Activated CD8-positive, alpha-beta memory T cell treated with anti-CD3 and anti-CD28 coated beads, Interleukin-2, amount 50 U/mL, for 48 hours (primary cell): ENCODE measurements at regions not wholly inside any gene's neighbourhood (a gene's known extent, or its start where the extent isn't known, plus 50 kb on each side); places are given as distances from the start of the nearest gene placed in this dataset.

Experiments used
- DNase-seq: peaks from one replicate; pipeline ENCODE4 v3.0.0-alpha.2; 2020

DNA sequence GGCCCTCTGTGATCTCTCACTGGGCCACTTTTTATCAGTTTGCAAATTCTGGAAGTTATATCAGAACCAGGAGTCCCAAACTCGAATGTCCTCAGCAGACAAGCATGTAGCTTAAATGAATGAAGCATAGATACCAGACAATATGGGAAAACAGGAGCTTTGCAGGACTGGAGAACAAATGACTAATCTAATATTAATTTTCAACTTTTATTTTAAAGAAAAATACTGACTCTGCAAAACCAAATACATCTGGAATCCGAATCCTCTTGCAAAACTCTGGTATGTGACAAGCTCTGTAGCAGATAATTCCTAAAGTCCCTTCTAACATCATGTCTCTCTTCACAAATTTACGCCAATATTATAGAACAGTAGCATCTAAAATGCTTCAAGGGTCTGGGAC is 427.4 kb downstream of the TTLL7 start:
- DNase-seq, result no peak

DNA sequence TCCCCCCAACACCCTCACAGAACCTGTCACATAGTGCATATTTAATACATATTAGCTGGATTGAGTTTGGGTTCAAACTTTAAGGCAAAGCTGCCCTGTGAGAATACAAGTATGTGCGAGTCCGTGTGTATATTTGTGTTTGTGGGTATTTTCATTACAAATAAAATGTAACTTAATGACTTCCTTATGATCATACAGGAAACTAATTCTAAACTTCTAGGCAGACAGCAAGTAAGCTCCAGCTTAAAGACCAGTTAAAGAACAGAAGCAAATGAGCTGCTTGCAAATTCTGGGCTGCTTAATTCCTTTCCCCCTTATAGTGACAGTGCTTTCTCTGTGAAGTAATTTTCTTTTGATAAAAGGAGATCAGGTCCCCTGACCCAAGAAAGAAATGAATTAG is 437.6 kb downstream of the TTLL7 start:
- no peak for DNase-seq

DNA sequence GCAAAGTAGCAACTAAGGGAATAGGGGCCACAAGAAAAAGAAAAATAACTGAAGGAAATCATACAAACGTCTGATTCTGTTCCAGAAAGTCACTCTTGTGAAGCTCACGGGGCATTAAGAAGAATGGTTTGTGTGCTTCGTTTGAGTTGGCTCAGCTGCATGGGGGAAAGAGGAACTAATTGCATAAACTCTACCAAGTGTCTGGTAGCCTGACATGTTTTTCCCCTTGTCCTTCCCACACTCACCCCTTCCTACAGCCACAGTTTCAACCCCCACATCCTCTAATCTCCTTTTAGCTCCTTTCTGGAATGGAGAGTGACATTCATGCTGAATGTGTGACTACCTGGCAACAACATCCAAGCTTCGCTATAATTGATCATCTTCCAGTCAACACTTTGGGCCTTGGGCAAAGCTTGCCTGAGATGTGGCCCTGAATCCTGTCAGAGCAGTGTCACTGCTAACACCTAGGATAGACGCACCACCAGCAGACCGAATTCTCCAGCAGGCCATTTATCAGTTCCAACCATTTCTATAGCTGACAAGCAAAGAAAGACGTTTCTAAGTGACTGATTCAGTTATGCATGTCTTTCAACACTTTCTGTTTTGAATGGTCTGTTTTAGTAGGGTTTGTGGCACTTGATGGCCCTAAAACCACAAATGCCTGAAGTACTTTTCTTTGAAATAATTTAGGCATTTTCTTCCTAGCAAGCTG is 439.6 kb downstream of the TTLL7 start:
- DNase-seq, result no peak

DNA sequence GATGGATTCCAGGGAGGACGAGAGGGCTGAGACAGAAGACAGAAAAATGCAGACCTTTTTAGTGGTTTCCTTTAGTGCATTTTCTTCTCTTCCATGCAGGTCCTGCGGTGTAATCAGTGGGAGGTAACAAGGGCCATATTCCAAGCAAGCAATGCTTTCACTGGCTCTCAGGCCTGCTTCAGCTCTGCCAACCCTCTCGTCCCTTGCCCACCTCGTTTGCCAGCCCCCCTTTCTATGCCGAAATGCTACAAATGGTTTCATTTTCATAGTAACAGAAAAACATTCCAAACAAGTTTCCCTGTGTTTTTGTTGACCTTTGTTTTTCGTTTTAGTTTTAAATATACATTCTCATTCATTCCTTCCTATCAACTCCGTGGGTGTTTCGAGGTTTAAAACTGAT is 443.1 kb downstream of the TTLL7 start:
- DNase-seq, result no peak

DNA sequence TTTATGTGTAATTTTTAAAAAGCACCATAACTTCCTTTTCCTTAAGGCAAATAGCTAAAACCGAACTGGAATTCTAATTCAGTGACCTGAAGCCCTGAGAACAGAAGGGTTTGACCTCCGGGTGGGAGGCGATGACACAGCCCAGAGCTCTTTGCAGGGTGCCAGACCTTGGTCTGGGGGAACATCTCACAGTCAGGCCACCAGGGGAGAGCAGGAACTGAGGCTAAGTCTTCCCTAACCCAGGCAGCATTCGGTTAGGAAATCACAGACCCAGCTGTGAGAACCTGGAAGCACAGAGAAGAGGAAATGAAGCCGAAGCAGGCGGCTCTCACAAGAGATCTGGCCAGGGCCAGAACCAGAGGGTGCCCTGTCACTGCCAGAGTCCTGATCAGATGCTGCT is 444.8 kb downstream of the TTLL7 start:
- DNase-seq, result no peak

DNA sequence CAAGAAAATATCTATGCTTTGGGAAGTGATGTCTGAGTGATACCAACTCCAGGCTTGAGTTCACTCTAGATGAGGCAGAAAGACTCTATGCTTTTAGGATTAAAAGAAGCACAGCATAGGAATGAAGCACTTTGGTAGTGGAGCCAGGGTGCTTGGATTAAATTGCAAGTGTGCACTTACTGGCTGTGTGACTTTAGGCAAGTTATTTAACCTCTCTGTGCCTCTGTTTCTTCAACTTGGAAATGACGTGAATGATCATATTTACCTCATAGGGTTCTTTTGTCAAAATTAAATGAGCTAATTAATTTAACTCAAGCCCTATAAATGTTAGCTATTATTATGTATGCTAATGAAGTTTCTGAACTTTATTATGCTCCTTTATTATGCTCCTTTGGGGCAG is 446.1 kb downstream of the TTLL7 start:
- DNase-seq, result no peak

DNA sequence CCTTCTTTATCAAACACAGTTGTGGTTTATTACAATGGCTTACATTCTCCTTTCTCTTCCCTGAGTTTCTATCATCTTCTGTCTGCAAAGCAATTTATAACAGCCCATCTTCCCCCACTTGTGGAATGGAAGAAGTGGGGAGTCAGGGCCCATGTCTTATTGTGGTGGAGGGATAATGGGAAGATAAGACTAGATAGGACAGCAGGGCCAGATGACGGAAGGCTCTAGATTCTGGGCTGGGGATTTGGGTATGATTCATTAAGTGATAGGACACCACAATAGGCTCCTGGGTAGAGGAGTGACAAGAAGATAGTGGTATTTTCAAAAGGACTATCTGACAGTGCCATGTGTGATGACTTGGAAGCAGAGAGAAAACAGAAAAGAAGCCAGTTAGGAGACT is 450.6 kb downstream of the TTLL7 start:
- DNase-seq, result no peak

DNA sequence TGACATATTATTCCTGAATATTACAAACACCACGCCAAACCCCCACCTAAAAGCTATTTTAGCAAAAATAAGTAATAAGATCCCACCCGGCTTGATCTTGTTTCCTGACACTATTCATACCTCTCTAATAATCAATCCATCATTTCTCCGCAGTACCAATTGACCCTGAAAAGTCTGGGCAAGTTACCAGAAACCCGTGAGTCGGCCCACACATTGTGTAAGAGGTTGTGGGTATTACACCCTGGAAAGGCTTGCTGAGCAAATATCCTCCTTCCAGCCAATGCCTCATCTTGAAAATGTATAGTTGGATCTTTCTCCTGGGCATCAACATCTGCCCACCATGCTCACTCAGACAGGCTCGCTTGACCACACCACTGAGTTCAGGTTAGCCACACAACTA is 451.0 kb downstream of the TTLL7 start:
- no peak for DNase-seq

DNA sequence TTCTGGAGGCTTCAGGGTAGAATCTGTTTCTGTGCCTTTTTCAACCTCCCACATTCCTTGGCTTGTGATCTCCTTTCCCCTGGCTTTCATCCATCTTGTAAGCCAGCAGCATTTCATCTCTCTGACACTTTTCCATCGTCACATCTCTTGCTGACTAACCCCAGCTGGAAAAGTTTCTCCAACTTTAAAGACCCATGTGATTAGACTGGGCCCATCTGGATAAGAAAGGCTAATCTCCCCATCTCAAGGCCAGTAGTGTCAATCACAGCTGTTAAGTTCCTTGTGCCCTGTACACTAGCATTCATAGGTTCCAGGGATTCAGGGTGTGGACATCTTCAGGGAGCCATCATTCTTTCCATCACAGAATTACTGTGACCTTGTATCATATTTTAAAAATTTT is 452.1 kb downstream of the TTLL7 start:
- DNase-seq, result no peak

DNA sequence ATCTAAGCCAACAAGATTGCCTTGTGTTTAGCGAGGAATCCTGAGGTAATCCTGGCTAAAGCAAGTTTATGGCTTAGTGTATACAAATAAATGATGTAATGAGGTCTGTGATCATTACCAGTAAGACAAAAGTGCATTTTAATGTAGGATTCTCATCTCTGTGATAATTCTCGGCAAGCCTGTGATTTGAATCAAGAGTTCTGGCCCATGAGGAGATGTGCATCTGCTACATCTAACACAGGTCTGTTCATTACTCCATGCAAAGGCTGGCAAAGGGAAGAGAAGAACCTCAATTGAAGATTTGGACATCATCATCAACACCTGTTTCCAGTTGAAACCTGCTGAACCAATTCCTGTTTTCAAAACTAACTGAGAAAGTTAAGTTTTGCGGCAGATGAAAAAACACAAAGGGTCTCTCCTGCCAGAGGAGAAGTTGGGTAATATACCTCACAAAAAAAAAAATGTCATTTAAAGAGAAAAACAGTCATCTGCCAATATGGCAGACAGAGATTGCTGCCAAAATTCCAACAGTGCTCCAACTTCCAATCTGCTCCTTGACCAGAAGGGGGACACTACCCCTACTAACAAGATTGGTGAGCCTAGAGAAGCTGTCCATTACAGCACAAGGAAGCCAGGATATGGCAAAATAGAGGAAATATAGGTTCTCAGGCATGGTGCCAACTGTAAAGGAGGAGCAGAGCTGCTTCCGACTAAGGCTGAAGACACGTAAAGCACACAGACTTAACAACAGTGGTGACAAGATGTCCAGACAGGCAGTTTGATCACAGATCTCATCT is 453.7 kb downstream of the TTLL7 start:
- no peak for DNase-seq

DNA sequence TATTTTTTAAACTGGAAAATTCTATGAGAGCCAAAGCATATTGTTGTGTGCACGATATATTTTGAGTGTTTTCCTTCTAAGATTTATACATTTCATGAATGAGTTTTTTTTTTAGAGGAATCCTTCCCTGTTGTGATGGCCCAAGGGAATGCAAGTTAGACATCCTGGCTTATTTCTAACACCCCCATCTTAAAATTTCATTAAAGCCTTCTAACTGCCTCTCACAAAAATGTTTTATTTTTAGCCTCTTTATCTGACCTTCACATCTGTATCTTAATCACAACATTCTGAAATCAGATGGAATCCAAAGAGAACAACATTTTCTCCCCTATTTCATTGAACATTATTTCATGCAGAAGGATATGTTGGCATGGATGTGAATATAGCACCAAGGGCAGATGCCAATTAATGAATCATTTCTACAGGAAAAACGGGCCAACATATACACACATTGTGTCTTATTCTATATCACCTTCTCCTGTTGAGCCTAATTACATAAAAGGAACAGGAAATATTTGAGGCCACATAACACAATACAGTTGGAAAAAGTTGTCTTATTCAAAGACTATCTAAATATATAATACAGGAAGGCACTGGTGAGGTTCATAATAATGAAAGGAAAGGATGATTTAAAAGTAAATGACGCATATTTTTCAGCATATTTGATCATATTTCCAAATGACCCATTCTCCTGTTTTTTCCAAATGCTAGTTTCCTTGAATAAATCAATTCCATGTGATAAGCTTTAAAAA is 455.5 kb downstream of the TTLL7 start:
- DNase-seq, result no peak

DNA sequence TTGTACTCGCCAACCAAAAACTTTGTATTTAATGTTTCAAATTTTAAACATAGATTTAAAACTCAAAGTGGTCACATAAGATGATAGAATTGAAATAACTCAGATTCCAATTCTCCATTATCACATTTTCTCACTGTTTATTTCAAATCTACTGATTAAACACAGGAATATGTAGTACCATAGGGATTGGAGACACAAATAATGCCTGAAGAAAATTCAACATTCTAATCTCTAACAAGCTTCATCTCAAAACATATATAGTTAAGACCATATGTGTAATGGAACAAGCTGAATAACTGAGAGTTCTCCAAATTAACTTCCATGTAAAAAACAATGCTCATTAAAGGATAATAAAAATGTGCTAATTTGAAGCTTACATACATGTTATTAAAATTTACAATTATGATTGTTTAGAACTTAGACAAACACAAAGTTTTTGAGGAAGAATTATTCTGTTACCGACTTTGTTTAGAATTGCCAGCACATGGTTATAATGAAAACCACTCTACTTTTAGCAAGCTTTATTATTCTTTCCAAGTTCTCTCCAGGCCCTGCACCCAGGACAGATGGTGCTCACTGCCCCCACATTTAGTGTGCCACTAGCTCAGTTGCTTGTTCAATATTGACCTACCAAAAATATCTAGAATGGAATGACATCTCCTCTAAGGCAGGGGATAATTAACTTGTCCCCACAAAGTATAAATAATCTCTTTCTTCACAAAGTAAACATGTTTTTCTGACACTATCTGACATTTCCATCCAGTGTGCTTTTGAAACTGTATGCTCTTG is 467.2 kb downstream of the TTLL7 start:
- no peak for DNase-seq

DNA sequence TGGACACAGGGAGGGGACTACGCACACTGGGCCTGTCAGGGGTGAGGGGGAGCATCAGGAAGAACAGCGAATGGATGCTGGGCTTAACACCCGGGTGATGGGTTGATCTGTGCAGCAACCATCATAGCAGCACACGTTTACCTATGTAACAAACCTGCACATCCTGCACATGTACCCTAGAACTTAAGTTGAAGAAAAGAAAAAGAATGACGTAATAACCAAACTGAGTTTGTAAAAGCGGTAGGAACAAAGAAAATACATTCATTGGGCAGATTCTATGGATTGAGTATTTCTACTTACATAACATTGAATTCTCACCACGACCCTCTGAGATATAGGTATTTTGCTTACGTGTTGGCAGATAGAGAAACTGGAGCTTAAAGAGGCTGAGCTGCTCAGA is 468.4 kb downstream of the TTLL7 start:
- DNase-seq, result no peak

DNA sequence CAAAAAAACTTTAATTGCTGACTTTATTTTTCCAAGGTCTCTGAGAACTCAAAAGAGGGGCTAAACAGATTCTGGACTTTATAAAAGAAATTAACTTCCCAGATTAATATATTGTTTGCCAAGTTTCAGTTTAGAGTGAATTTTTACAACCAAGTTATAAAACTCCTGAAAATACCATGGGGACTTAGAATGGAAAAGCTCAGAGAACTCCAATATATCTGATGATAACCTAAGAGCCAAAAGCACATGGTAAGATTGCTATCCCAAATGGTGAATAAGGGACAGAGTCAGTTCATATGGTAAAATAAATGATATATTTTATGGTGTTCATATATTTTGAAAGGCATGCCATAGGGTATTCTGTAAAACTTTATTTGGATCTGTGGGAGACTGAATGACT is 470.9 kb downstream of the TTLL7 start:
- DNase-seq, result no peak

DNA sequence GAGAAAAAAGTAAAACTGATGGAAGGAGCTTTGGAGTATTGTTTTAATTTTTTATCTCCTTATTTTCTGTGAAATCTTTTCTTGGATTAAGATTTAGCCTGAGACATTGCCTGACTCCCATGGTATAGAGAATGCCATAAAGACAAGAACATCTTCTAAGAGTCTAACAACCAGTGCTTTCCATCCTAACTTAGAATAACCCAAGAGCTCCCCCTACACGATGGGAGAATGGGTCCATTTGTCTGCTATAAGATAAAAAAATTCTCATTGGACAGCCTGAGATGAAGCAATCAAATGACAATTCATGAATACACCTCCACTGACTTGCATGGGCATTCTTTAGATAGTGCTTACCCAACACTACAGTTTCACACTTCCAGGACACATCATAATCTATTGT is 478.1 kb downstream of the TTLL7 start:
- no peak for DNase-seq

DNA sequence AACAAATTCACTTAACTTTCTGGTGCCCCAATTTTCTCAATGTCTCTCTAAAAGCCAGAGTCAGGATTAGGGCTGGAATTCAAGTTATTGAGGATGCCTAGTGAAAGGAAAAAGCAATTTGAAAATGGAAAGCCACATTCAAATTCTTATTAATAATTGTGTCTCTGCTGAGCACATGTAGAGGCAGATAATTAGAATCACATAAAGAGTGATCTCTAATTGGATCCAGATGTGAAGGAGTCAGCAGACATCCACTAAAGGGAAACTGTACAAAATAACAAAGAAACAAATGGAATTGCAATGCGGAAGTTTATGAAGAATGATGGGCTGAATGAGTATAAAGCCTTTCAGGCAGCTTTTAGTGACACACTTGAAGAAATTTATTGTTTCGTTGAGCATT is 482.6 kb downstream of the TTLL7 start:
- DNase-seq, result no peak

DNA sequence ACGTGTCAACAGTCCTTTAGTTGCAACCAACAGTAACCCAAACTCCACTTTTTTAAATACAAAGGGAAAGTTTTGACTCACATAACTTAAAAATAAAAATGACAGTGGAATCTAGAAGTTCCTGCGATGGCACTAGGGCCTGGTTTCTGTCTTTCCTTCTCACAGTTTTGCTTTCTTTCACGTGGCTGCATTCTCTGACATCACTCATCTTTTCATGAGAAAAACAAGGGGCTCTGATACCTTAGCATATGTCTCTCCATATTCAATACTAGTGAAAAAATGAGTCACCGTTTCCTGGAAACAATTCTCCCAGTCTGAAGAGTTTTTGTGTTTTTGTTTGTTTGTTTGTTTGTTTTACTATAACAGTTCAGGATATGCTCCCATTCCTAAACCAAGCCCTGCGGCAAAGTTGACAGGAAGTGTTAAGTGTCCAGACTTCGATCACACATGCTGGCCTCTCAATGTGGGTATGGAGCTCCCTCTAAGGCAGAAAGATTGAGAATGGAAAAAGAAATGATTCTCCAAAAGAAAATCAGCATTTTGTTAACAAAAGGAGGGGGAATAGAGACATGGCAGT is 483.3 kb downstream of the TTLL7 start:
- no peak for DNase-seq

DNA sequence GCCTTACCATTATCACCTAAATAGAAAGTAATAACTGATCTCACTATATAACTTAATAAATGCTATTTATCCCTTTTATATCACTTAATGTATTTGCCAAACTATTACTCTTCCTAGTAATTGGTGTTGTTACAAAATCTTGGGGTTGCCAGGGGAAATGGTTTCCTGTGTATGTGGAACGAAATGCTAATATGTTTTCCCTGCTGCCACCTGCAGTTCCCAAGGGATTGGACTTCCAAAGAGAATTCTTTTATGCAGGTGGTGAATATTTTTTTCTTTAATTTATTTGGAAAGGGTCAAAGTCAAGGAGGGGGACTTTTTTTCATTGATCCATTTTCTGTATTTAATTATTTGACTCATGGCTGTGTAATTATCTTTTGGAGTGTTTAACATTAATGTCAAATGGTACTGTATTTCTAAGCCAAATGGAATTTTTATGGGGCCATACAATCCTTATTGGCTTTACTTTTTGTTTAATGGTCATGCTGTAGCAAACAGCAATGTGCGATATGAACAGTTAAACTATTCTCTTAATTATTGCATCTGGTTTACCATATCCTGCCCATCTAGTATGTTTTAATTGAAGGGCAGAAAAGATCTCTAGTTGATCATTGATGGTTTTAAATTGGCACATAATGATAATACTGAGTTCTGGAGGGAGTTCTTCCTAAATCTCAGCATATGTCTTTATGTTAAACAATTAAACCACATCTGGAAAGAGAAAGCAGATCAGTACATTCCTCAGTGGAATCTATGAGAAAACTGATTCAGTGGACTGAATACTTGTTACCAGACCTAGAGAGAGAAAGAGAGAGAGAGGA is 486.3 kb downstream of the TTLL7 start:
- no peak for DNase-seq

DNA sequence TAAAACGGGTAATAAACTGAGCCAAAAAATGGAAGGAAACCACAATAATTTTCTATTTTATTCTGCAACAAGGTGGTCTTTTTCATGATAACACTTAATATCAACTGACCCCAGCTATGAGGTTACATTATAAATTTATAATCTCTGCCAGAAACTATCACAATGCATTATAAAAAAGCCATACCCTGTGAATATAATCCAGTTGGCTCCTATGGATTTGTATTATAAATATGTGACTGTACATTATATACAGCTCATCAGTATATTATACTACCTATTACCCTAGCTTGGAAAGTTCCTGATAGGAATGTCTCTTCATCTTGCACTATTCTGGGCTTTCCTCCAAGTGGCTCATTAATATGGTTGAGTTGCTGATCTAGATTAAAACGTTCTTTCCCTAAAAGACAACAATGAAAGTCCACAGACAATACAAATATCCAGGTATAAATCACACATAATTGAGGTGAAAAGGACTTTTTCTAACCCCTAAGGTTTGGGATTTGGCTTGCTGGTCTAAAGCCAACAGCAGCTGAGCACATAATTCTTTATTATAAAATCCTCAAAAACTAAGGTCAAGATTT is 487.7 kb downstream of the TTLL7 start:
- DNase-seq, result no peak

DNA sequence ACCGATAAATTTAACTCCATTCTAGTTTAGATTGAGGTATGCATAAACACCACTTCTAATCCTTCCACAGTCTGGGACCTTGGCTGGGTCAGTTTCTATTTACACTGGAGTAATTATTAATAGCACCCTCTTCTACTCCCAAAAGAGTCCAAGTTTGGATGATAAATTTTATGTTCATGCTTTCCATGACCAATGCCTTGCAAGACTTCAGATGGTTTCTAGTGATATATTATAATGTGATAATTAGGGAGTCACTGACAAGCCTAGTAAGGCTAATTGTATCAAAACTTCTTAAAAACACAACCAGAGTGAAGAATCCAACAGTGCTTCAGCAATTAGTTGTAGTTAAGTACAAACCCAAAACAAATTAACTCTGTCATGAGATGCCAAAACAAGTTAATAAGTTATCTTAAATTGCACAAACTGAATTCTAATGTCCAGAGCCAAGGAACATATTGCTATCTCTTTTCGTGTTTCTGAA is 489.6 kb downstream of the TTLL7 start:
- DNase-seq, result no peak

DNA sequence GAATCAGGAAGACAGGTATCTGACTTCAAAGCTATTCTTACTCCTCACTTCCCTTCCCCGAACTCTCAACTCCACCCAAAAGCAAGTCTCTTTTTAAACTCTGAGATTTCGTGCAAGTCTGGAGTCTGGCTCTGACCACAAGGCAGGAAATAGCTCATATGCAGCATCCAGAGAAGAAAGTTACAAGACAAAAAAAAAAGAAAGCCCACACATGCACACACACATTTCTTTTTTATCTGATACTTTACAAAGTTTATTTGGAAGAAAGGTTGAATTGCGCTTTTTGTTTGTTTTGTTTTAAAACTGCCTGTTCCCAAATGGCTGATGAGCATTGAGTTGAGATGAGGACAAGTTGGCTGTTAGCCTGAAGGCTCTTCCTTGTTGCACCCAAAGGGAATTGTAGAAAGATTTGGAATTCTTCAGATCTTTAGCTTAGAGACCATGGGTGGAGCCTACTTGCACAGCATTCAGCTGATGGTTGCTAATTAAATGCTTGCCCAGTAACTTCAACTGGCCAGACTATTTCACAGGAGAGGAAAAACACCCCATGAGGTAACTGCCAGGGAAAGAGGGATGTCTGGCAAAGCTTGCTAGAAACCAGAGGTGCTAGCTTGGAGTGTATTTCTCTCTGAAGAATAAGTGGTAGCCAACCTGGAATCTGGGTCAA is 490.3 kb downstream of the TTLL7 start:
- DNase-seq, result no peak
